Kidney epithelial cell (primary cell): ENCODE measurements at regions not wholly inside any gene's neighbourhood (a gene's known extent, or its start where the extent isn't known, plus 50 kb on each side); places are given as distances from the start of the nearest gene placed in this dataset.

Experiments used
- DNase-seq: peaks from one replicate; pipeline ENCODE4 v3.0.0-alpha.2; 2010; ENCODE audit warnings: low read depth
- H3K27me3 ChIP-seq: 2 replicates; pipeline ENCODE4 v1.6.0; 2011; ENCODE audit warnings: low read length; ENCODE audit not compliant: control insufficient read depth, insufficient read depth
- H3K36me3 ChIP-seq: 2 replicates; pipeline ENCODE4 v1.5.1; 2011; ENCODE audit warnings: low read length; ENCODE audit not compliant: control insufficient read depth, insufficient read depth
- H3K4me3 ChIP-seq: 2 replicates; pipeline ENCODE4 v1.5.1; 2011; ENCODE audit warnings: low read depth, mild to moderate bottlenecking, control low read depth, low read length
- CTCF ChIP-seq: IDR thresholded peaks from 2 replicates; pipeline ENCODE4 v1.5.1; 2011; ENCODE audit warnings: mild to moderate bottlenecking, moderate library complexity, low read length, control low read depth, inconsistent platforms; ENCODE audit not compliant: insufficient read depth, poor library complexity, severe bottlenecking

- no peak for TF ChIP-seq CTCF
- DNase-seq: no peak
- H3K4me3 ChIP-seq: no peak overlapping the region
- no peaks in the 10 kb centered on the region for H3K27me3 ChIP-seq
- no peaks in the 10 kb centered on the region for H3K36me3 ChIP-seq
These were observed 73.8 kb upstream of the CCN6 start for GRCh38 chr6:111980143-111980542.

GRCh38 chr6:111980971-111981840 lies 72.7 kb upstream of the CCN6 start:
- H3K27me3 ChIP-seq: no peaks in the 10 kb centered on the region
- H3K4me3 ChIP-seq: no peak overlapping the region
- no peak for TF ChIP-seq CTCF
- DNase-seq: no peak
- no peaks in the 10 kb centered on the region for H3K36me3 ChIP-seq

GRCh38 chr6:111982681-111983080 lies 71.2 kb upstream of the CCN6 start:
- no peak for TF ChIP-seq CTCF
- no peaks in the 10 kb centered on the region for H3K36me3 ChIP-seq
- no peak for DNase-seq
- no peaks in the 10 kb centered on the region for H3K27me3 ChIP-seq
- H3K4me3 ChIP-seq: no peak overlapping the region

- H3K36me3 ChIP-seq: no peaks in the 10 kb centered on the region
- no peak overlapping the region for H3K4me3 ChIP-seq
- no peak for DNase-seq
- H3K27me3 ChIP-seq: no peaks in the 10 kb centered on the region
- no peak for TF ChIP-seq CTCF
These were observed 70.7 kb upstream of the CCN6 start for GRCh38 chr6:111983193-111983592.

GRCh38 chr6:111984081-111984480 lies 69.8 kb upstream of the CCN6 start:
- DNase-seq: no peak
- Histone ChIP-seq H3K4me3 (no peak overlapping the region), H3K27me3 (no peaks in the 10 kb centered on the region), H3K36me3 (no peaks in the 10 kb centered on the region)
- TF ChIP-seq CTCF: no peak
